HG03060 (cell line): ENCODE measurements at regions not wholly inside any gene's neighbourhood (a gene's known extent, or its start where the extent isn't known, plus 50 kb on each side); places are given as distances from the start of the nearest gene placed in this dataset.

Source experiments
- ATAC-seq: cut with Tn5 transposase; IDR thresholded peaks from one replicate; pipeline ENCODE4 v1.9.1; 2021; ENCODE audit warnings: low read depth, moderate number of reproducible peaks; ENCODE audit not compliant: unreplicated experiment

- ATAC-seq = no peak
These were observed 140.2 kb upstream of the CIBAR2 start for GRCh38 chr16:85252461-85252860.

DNA sequence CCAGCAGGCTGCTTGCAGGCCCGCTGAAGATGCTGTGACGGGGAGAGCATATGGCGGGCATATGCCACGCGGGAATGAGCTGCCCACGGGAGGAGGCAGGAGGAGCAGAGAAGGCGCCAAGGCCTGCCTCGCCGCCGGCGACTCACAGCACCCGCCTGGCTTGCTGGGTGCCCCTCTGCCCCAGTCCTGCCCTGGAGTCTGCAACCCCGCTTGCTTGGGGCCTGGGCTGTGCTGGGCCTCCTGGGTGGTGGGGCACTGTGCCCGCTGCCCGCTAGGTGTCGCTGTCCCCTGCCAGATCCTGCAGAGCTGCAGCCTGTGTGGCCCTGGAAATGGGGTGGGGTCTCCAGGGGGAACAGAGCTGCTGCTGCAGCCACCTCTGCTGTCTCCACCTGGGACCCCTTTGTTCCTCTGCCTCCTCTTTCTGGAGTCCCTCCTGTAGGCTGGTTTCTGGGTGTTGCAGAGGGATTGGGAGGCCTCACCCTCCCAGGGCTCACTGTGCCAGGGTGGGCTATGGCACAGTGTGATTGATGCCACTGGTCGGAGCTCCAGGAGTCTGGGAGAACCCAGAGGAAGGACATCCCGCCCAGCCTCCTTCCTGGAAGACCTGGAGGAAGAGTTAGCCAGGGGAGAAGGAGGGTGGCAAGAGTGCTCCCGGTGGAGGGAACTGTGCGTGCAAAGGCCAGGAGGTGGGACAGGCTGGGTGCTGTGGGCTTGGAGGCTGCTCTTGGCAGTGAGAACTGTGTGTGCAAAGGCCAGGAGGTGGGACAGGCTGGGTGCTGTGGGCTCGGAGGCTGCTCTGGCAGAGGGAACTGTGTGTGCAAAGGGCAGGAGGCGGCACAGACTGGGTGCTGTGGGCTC is 141.0 kb upstream of the CIBAR2 start:
- ATAC-seq = no peak

- ATAC-seq = no peak
These were observed 141.8 kb upstream of the CIBAR2 start for GRCh38 chr16:85254051-85254450.

- ATAC-seq = no peak
These were observed 142.6 kb upstream of the CIBAR2 start for GRCh38 chr16:85254921-85255320.

DNA sequence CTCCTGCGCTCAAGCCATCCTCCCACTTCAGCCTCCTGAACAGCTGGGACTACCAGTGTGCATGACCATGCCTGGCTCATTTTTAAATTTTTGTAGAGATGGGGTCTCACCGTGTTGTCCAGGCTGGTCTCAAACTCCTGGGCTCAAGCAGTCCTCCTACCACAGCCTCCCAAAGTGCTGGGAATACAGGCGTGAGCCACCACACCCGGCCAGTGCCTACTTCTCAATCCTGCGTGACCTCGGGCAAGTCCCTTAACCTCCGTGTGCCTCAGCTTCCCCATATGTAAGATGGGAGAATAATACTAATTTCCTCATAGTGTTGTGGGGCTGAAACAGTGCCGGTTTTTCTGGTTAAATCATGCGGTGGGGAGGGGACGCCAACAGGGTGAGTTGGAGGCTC is 143.5 kb upstream of the CIBAR2 start:
- no peak for ATAC-seq

- ATAC-seq = no peak
These were observed 144.0 kb upstream of the CIBAR2 start for GRCh38 chr16:85256190-85256739.

DNA sequence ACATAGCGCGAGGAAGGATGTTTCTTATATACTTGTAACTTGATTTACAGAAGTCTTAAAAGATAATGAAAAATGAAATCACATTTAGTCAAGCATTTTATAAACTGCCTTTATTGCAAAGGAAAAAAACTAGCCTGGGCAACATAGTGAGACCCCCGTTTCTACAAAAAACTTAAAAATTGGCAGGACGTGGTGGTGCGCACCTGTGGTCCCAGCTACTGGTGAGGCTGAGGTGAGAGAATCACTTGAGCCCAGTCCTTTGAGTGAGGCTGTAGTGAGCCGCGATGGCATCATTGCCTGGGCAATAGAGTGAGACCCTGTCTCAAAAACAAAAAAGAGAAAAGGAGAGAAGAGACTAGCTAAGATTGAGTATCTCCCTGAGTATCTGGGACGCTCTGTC is 145.2 kb upstream of the CIBAR2 start:
- no peak for ATAC-seq

- ATAC-seq = no peak
These were observed 145.9 kb upstream of the CIBAR2 start for GRCh38 chr16:85258166-85258565.

DNA sequence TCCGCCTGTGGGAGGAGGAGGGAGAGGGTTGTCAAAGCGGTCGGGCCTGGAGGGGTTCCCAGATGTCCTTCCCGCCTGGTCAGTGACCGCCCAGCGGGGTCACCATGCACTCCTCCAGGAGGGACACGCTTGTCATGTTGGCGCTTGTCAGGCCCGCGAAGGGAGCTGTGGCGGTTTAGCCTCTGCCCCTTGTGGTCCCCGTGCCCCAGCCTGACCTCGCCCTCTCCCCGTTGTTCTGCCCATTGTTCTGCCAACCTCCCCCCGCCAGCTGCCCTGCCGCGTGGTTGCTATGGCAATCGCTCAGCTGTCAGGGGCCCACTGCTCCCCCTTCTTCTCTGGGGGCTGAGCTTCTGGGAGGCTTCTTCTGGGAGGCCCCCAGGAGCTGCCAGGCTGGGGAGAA is 146.4 kb upstream of the CIBAR2 start:
- no peak for ATAC-seq

DNA sequence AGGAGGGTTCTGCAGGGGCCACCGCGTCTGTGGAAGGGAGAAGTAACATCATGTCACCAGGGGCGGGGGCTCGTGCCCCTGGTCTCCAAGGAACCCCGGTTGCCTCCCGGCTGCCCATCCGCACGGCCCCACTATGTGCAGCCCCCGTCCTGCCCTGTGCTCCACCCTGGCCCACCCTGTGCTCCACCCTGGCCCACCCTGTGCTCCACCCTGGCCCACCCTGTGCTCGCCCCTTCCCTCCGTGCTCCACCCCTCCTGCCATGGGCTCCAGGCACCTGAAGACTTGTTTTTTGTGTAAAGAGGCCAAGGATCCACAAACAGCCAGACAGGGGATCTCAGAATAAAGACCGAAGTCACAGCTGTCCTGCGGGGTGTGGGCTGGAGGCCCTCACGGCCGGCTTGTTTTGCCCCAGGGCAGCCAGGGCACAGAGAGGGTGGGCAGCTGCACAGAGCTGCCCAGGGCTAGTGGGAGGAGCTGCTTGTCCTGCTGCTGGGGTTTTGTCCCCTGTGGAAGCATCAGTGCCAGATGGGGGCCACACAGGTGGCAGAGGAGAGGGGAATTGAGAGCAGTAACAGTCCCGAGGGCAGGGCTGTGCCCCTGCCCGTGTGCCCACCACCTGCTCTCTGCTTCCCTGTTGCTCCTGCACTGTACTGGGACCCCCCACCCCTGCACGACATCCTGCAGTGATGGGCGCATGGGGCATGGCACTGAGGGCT is 147.0 kb upstream of the CIBAR2 start:
- ATAC-seq = no peak

DNA sequence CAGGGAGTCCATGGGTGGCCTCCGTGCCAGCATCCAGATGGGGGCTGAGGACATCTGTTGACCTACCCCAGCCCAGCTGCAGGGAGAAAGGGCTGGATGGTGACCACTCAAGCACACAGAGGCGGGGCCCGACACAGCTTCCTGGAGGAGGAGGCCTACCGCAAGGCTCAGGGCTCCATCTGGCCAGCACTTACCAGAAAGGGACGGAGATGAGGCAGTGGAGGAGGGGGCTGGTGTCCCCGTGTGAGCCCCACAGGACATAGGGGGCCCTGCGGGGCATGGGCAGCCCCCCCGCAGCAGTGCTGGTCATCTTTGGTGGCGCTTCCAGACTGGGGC is 147.5 kb upstream of the CIBAR2 start:
- ATAC-seq = no peak

DNA sequence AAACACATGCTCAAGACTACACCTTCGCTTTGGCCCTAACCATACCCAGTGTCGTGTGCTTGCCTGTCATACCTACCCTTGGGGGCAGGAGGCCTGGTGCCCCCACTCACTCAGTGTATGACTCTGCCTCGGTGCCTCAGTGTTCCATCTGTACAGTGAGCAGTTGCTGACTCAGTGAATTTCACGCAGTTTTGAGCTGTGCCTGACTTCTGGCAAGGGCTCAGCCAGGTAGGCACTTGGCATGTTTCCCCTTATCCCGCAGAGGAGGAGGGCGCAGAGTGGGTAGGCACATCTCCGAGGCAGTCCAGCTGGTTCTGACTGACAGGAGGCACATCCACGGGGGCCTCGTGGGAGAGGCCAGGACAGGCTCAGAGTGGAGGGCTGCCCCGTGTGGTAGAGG is 148.9 kb upstream of the CIBAR2 start:
- no peak for ATAC-seq

- no peak for ATAC-seq
These were observed 149.6 kb upstream of the CIBAR2 start for GRCh38 chr16:85261657-85262557.

- no peak for ATAC-seq
These were observed 150.4 kb upstream of the CIBAR2 start for GRCh38 chr16:85262558-85263238.

DNA sequence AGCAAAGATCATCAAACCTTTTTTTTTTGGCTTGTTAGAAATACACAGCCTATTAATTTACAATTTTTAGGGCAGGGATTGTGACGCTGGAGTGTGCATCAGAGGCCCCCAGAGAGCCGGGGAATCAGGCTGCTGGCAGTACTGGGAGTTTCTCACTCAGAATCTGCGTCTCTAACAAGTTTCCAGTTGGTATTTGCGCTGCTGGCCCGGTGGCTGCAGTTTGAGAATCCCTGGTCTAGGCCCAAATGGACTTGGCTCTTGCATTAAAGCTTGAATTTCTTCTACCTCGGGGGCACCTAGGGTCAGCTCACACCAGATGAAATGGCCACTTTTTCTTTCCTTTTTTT is 150.9 kb upstream of the CIBAR2 start:
- ATAC-seq = no peak

- no peak for ATAC-seq
These were observed 152.5 kb upstream of the CIBAR2 start for GRCh38 chr16:85264752-85265151.

DNA sequence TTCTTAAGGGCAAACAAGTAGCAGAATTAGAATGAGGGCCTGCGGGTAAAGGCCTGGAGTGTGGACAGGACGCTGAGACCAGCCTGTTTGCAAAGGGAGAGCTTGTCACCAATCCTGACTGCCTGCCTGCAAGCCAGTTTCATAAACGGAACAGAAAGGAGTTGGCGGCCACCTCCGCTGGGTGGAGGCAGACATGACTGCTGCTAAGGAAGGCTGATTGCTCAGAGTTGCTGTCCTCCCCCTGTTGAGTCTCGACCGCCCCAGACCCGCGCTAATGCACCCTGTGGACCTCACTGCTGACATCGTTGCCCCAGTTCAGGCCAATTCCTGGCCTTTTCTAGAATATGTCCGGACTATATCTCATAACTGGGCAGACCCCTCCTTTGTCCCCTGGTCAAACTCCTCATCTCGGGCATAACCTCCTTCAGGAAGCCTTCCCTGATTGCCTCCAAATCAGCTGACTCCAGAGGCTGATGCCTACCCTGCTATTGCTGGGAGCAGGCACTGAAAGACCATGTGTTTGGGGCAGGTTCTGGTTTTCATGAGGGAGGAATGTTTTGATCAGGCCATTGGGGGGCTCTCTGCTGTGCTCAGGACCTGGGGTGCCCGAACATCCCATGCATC is 153.0 kb upstream of the CIBAR2 start:
- no peak for ATAC-seq

DNA sequence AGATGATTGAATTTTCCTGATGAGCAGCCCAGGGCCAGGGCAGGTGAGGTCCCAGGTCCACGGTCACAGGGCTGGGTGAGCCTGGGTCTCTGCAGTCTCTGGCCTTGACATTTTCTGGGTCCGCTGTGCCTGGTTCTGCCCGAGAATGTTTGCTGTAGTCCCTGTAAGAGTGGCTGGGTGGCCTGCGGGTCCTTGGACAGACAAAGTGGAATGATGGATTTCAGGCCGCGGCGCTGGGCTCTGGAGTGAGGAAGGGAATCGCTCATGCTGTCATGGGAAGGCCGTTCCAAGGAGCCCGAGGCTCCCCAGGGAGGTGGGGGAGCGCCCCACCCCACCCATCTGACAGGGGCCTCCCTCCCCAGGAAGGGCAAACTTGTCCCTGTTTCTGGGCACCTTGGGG is 153.5 kb upstream of the CIBAR2 start:
- ATAC-seq = no peak

DNA sequence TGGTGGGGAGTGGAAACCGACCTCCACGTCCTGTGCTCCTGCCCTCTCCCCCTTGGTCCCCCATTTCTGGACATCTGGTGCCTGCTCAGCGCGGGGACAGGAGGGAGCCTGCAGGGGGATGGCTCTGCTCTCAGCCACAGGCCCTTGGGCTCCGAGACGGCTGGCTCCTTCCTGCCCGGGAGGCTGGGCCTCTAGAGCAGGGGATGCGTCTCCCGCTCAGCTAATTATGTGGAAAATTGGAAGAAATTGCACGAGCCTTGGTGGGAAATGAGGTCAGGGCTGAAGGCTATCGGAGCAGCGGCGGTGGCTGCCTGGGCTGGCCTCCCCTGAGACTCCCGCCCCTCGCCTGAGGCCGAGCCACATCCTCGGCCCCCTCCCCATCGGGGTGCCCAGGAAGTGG is 154.6 kb upstream of the CIBAR2 start:
- no peak for ATAC-seq

- ATAC-seq = no peak
These were observed 155.2 kb upstream of the CIBAR2 start for GRCh38 chr16:85267414-85267945.
